Left renal pelvis (tissue), 4 donors: ENCODE measurements at regions not wholly inside any gene's neighbourhood (a gene's known extent, or its start where the extent isn't known, plus 50 kb on each side); places are given as distances from the start of the nearest gene placed in this dataset.

Experiments used
- DNase-seq, 4 donors: peaks; one replicate each; pipeline ENCODE4 v3.0.0-alpha.2; 2013; ENCODE audit warnings: low read depth in 4 of 4, low spot score in 3 of 4

DNA sequence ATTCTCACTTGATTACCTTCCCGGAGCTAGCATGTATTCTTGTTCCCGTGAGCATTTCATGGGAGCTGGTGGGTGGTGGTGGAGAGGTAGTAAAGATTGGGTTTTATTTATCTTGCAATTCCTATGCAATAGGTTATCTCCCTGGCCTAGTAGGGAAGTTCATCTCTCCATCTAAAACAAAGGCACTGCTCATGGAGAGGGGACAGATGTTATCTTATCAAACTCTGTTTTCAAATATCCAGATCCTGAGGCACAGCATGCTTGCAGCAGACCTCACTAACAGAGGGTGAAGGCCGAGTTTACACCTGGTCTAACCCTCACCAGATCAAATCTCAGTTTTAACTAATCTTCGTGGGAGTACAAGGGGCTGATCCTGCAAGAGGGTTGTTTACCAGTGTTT lies 98.9 kb downstream of the CYRIA start:
- DNase-seq = no peak

DNA sequence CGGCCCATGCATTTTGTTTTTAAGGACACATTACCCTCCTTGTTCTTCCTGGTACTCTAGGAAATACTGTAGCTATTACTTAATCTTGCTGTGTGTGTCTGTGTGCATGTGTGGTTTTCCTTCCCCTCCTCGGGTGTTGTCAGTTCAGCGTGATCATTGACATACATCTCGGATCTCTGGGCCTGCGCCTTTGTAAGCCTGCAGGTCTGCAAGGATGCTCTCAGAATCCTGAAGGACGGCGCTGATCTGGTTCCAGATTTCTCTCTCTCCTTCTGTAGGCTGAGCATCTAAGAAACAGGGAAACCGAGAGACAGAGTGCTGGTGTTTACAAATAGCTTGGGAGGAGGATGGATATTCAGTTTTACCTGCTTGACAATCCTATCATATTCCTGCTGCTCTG lies 100.2 kb downstream of the CYRIA start:
- DNase-seq = no peak

DNA sequence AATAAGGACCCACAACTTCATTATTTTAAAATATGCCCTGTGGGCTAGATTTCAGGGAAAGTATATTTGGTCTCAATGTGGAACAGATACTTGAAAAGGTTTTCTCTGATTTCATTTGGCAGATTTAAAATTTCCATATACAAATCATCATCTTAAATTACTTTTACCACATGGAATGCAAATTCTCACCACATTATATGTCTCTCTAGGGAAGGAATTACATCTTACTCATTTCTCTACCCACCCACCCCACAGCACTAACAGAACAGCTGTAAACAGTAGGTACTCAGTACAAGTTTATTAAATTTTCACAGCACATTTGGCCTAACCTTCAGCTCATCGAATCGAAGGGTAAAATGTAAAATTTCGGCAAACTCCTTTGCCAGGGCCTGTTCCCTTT lies 104.0 kb downstream of the CYRIA start:
- DNase-seq = no peak

DNA sequence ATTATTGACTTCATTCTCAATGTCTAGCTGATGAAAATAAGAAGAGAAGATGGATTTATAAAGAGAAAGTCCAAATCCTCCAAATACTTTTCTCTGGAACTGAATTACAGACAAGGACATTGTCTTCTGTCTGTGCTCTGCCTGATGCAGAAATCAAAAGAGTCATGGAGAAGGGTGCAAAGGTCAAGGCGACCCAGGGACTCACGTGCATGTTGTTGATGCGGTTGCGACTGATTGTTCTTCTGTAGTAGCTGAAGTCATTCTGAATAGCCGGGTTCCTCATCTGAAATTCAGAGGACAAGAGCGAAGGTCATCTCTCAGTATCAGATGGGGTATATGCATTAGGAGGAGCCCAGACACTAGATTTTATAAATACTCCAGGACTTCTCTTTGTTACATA lies 104.4 kb downstream of the CYRIA start:
- DNase-seq = no peak

DNA sequence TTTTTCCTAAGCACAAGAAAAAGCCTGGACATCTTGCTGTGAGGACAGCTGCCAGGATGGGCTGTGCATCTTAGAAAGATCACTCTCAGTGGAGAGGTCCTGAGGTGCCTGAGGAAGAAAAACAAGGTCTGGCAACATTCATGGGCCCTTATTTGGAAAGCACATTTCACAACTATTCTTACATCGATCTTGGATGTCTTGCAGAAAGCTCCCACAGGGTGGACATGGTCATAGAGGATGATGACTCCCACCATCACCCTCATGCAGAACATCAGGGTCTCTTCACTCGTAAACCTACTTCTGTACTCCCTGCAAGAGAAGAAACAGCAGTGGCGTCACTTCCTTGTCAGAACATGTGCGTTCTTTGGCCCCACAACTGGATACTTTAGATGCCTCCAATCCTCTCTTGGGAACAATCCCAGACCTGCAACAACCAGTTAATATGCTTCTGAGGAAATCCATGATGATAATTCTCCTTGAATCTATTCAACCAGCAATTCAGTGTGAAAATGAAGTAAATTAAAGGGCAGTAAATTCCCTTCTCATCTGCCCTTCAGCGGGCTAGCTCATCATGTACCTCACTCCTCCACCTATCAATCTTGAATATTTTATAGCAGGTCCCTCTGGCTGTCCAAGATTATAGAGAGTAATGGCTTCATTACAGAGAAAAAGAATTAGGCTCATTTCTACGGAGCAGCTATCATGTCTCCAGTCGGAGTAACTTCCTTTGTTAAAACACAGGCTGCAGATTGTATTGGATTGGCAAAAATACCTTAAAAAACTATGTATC lies 106.2 kb downstream of the CYRIA start:
- DNase-seq = no peak

DNA sequence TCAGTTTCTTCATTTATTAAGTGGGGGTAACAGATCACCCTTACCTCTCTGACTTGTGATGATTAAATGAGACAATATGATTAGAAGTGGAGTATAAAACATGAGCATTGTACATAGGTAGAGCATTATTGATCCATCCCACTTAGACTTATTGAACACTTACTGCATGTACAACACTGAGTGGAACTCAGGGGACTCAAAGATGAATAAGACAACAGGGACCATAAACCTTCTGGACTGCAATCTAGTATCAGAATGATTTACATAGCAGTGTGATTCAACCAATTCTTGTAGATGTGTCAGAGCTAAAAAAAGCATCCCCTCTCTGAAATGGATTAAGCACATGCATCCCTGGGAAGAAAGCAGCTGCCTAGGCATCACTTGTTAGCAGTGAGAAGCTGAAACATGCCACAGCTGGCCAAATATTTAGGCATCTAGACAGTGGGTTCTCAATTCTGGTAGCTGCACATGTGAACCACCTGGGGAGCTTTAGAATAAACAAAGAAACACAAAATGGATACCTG lies 111.5 kb downstream of the CYRIA start:
- DNase-seq = no peak

DNA sequence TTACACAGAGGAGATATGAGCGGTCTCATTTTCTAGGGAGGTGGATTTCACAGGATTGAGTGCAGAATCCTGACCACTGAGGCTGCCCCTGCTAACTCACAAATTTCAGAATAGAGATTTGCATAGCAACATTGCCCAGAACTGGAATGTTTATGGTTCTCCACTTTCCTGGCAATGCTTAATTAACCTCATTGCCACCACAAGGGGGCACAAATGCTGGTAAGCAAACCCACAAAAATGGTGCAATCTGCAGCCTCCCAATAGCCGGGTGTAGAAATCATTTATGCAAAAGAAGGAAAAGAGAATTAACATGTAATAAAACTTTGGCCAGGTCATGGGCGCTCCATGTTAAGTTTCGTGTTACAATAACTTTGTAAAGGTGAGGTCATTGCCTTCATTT lies 112.4 kb downstream of the CYRIA start:
- DNase-seq = no peak

DNA sequence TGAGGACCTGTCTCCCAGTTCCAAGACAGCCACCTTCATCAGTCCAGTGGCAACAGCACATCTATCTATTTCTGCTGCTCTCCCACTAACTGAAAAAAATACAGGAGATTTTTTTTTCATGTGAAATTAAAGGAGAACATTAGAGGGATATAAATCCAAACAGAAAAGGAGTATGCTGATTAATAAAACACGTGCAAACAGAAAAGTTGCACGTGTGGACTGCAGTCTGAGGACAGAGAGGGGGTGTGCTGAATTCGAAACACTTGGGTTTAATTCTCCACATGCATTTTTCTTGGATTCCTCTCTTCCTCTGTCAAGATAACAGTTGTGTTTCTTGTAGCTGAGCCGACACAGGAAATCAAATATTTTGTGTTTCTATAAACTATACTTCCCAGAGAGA lies 113.4 kb downstream of the CYRIA start:
- DNase-seq = no peak

DNA sequence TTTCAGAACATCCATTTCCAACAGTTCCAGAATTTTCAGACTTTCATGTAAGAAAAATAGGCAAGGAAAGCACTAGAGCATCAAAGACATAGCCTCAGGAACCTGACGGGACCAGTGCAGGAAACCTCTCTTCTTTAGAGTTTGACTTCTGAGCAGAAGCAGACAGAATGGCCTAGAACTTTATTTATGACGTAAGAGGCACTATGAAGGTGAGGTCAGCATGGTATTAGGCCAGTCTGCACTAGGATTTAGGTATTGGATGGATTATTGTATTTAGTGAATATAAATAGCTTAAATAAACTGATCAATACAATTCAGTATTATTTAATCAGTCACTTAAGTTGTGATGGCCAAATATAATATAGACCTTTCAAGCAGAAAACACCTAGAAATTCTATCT lies 117.6 kb downstream of the CYRIA start:
- DNase-seq = no peak

DNA sequence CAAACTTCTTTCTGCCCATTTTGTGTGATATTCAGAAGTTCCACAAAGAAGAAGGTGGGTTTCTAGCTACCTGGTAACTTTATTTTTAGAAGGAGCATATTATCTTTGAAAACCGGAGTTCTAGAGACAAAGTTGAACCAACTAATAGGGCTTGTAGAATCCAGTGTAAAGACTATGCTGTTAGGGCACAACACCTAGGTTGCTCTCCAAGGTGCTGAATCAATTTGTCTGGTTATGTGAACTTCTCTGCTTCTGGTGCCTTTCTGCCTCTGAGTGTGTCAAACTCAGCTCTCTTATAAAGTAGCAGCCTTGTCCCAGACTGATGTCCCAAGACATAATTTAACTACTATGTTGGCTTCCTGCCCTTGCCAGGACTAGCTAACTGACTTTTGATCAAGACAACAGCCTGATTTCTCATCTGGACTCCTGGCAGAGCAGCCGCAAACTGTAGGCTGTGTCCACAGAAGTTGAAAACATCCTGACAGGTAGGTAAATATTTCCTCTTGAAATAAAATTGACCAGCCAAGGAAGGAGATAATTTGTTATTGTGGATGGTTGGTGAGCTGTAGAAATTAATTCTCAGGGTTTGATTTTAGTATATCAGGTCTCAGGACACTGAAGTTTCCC lies 119.4 kb downstream of the CYRIA start:
- peak in 3 of 4 donors; percentile 72 to 84 (median 74) for DNase-seq

DNA sequence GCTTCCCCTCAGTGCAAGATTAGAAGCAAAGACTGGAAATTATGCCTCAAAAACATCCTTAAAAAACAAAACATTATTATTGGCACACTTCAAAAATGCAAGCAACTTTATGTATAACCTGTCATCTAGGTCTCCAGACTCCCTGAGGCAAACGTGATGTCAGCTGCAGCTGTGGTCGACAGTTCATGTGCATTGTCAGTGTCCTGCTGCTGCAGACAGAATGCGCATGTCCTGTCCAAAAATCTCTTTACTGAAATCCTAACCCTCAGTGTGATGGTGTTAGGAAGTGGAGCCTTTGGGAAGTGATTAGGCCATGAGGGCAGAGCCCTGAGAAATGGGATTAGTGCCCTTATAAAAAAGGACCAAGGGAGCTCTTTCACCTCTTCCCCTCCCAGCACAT lies 126.9 kb downstream of the CYRIA start:
- DNase-seq = no peak

DNA sequence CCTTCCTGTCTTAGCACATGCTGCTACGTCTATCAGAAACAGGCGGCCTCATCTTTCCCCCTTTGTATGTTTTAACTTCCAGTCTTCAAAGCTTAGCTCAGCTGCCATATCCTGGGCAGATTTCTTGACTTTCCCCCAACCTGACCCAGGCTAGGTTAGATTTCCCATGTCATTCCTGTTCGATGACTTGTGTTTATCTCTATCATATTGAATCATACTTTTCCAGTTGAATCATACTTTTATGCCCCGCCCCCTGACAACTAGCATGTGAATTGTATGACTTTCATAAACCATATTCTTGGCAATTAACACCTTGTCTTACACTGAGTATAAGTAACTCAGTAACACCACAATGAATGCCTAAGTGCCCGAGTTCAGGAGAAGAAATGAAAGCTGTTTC lies 128.3 kb downstream of the CYRIA start:
- DNase-seq = no peak

DNA sequence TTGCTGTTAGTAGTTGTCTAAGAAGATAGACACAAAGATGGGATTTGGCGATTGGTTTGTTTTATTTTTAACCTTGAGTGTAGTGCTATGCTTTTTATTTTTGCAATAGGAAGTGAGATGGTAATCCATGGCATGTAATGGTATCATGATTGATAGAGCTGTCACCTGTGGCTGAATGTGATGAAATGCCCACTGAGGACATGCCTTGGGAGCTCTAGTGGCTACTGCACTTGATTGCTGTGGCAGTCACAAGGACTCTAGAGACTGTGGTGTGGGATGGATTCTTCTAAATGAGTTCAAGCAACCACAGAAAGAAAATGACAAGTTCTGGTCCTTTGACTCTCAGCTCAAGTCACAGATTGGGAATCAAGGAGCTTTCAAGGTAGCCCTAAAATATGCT lies 139.4 kb downstream of the CYRIA start:
- no peak for DNase-seq

DNA sequence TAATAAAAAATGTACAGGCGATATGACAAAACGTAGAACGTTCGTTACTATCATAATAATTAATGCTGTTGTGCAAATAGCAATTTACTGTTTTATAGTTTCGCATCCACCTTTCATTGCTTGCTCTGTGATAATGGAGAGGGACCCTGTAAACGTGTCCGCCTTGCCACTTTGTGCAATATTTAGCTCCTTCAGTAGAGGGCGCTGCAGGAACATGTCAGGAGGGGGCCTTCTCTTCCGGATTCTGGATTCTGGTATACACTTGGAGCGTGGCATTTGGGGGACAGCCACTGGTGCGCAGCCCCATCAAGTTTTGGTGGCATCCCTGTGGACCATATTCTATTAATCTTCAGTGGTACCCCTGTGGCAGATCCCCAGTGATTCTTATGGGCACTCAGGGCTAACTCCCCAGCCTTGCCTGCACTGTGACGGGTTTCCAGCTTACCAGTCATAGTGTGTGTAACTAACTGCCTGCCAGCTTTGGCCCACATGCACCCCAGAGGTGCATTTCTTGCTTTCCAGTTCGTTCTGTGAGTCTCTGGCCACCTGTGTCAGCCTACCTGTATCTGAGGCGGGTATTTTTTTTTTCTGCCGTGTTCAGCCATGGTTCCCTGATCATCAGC lies 140.3 kb downstream of the CYRIA start:
- DNase-seq = no peak

DNA sequence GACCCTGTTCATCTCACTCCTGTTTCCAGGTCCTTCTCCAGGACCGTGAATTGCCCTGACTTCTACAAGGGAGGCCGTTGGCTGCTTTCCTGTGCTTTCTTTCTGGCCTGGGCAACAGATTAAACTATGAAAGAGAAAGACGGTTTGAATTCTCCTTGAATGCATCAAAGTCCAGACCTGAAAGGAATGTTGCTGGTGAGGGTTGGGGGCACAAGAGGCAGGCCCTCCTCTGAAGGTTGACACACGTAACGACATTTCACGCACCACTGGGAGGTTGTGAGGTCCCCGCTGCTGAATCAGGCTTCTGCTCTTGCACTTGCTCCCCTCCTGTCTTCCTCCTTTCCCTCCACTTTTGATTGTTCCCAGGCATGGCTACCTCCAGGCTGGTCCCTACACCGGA lies 141.9 kb downstream of the CYRIA start:
- DNase-seq = no peak

DNA sequence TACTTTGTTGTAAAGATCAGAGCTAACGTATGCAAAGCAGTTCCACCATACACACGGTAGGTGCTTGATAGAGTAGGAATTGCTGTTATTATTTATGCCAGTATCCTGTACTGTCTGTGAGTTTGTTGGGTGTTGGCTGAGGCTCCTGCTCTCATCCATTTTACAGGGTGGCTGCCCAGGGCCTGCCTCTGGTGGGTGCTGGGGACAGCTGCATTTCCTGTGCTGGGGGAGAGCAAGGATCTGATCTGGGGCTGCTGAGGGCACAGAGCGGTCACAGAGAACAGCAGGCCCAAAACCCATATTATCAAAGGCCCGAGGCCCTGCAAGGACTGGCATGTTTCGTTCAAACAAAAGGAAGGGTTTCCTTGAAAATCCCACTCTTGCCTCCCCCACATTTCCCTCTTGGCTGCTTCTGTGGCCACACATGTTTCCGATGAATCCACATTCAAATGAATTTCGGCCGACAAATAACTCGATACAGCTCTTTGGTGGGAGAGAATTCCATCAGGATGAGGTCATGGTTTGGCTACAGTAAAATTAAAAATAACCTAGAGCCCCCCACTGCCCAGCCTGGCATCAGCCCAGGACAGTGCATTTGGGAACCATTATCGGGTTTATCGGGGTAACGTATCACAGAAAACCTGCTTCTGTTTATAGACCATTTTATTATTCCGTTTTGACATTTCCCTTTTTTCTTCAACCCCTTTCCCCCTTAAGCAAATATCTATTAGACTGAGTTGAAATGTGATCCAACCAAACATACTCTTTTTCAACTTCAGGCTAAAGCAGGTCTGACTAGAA lies 143.4 kb downstream of the CYRIA start:
- DNase-seq = peak in 1 of 4 donors; percentile 52

DNA sequence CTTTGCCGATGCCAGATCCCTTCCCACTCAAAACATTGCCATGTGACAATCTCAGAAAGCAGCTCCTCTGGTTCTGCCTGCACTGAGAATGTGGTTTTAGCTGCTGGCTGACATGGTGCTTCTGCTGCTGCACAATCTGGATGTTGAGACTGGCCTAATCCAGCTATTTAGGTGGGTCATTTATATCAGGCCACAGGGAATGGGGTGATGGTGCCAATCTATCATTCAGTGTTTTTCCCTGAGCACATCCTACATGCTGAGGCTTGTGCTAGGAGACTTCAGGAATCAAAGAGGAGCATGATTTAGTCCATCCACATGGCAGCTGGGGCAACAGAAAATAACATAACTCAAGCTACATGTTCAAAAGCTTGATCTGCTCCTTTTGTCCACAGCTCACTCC lies 144.7 kb downstream of the CYRIA start:
- no peak for DNase-seq

DNA sequence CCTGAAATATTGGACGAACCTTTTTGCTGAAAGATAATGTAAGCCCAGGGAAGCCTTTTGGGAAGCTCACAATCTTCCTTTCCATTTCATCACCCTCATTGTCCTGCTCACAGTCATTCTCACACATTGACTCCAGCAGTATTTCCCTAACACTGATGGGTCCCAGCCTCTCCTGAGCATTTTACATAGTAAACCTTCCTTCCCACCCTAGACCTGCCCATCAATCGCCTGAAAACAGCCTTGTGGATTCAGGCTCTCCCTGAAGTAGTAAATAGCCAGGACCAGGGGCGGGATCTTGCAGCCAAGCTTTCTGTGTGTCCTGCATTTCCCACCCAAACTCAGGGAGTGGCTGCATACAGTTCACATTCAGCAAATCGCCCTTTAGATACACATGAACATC lies 149.9 kb downstream of the CYRIA start:
- DNase-seq = no peak

DNA sequence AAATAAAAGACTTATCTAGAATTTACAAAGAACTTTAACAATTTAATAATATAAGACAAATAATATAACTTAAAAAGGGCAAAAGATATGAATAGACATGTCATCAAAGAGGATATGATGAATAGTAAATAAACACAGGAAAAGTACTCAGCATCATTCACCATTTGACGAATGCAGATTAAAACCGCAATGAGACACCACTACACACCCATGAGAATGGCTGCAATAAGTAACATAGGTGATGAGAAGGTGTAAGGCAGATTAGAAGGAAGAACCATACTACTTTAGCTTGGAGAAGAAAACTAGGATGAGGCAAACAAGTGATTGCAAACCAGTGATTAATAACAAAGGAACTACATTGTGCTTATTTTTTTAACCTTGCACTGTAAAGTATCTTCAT lies 152.0 kb downstream of the CYRIA start:
- DNase-seq = no peak

DNA sequence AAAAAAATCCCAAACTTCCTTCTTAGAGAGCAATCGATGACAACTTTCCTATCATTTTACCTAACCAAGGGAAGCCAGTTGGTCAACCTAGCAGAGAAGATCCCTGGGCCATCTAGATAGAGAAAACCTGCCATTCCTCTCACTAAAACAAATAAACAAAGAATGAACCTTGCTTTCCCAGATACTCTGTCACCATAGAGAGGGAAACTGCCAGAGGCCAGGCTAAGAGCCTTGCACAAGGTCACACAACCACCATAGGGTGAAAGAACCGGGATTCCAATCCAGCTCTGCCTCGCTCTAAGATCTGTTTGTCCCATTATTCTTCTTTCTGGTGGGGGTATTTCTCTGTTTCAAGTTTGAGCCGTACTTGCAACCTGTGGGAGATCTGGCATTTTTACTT lies 154.6 kb downstream of the CYRIA start:
- DNase-seq = no peak

DNA sequence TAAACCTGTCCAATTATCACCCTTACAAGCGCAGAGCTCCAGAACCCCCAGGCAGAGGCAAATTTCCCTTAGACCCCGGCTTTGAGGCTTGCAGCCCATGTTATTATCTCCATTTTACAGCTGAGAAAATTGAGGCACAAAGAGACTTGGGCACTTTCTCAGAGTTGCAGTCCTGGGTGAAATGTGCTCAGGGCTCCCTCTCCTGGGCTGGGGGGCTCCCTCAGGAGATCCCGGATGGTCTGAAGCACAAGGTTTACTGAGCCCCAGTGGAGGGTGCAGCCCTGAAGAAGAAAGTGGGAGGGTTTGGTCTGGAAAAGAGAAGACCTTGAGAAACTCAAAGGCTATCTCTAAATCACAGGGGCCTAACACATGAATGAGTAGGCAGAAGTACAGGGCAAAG lies 156.6 kb downstream of the CYRIA start:
- DNase-seq = no peak
